Adrenal gland (tissue), 5 donors: ENCODE measurements at regions not wholly inside any gene's neighbourhood (a gene's known extent, or its start where the extent isn't known, plus 50 kb on each side); places are given as distances from the start of the nearest gene placed in this dataset.
"Not testable (repeated sequence)": the region's sequence is repeated elsewhere in the genome, so short reads cannot be mapped to it uniquely, and the experiment has no call there.

Experiments used
- POLR2A ChIP-seq, 2 donors: fragments of 450-650 bp; IDR thresholded peaks; one replicate each; pipeline ENCODE4 v1.6.1; 2017; ENCODE audit warnings: antibody characterized with exemption in 2 of 2, mild to moderate bottlenecking in 2 of 2, moderate library complexity in 1 of 2
- TF ChIP-seq, protein P1 (sequence below), 6 experiments: fragments of 450-650 bp in 4 of 6; fragments of 200-600 bp in 2 of 6; sonication (generic) in 1 of 6; IDR thresholded peaks; 1 replicate in 5 of 6; 2 replicates in 1 of 6; pipeline versions ENCODE4 v1.5.1 to v1.8.0; 2016 to 2021; ENCODE audit warnings: antibody characterized with exemption in 6 of 6, mild to moderate bottlenecking in 2 of 6, moderate library complexity in 1 of 6
- donor health status: DM: no; HTN: no; CAD: no.

DNA sequence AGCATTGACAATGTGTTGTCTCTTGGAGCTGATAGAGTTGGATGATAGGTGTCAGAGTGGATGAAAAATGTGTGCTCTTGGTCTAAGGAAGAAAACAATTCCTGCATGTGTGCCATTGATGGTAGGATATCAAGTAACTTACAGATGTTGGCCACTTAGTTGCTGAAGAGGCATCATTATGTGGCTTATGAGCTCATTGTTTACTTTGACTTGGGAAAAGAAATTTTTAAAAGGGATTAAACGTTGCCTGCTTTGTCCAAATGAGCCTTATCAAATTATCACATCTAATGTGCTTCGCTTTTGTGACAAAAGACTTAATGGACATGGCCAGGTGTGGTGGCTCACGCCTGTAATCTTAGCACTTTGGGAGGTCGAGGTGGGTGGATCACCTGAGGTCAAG is 98.1 kb downstream of the TBC1D26 start:
- TF ChIP-seq, protein P1, sequence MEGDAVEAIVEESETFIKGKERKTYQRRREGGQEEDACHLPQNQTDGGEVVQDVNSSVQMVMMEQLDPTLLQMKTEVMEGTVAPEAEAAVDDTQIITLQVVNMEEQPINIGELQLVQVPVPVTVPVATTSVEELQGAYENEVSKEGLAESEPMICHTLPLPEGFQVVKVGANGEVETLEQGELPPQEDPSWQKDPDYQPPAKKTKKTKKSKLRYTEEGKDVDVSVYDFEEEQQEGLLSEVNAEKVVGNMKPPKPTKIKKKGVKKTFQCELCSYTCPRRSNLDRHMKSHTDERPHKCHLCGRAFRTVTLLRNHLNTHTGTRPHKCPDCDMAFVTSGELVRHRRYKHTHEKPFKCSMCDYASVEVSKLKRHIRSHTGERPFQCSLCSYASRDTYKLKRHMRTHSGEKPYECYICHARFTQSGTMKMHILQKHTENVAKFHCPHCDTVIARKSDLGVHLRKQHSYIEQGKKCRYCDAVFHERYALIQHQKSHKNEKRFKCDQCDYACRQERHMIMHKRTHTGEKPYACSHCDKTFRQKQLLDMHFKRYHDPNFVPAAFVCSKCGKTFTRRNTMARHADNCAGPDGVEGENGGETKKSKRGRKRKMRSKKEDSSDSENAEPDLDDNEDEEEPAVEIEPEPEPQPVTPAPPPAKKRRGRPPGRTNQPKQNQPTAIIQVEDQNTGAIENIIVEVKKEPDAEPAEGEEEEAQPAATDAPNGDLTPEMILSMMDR (IDR thresholded peaks at IDR 0.05), result not testable (repeated sequence)
- not testable (repeated sequence) for TF ChIP-seq POLR2A (IDR thresholded peaks at IDR 0.05)
